CD4-positive, alpha-beta T cell treated with Interleukin-1 beta for 1 hour (primary cell): ENCODE measurements at regions not wholly inside any gene's neighbourhood (a gene's known extent, or its start where the extent isn't known, plus 50 kb on each side); places are given as distances from the start of the nearest gene placed in this dataset.
"Not testable (repeated sequence)": the region's sequence is repeated elsewhere in the genome, so short reads cannot be mapped to it uniquely, and the experiment has no call there.

ENCODE experiments used
- DNase-seq, 2 donors: peaks; one replicate each; pipeline ENCODE4 v3.0.0-alpha.2; 2020 to 2022

GRCh38 chr7:89621925-89622641, 532.2 kb upstream of the STEAP1 start:
- DNase-seq: no peak

DNA sequence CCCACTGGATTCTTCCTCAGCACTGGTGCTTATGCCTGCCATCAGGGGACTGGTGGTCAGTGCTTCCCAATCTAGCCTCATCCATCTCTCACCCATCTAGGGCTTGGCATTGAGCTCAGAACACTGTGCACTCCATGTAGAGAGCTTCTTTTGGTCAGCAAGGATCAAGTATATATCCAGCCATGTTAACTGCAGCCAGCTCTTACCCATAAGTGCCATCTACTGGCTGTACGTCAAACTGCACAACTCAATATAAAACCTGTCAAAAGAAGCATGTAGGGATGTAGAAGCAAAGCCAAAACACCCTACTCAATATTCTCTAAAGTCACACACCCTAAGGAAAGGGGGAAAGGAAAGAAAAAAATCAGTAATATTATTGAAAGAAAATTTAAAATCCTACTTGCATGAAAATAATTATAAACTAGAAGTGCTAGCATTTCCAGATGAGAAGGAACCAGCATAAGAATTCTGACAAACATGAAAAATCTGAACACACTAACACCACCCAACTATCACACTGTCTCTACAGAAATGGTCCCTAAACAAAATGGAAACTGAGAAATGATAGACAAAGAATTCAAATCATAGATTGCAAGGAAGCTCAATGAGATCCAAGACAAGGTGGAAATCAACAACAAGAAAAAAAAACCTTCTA, 531.1 kb upstream of the STEAP1 start:
- DNase-seq: peak in 1 of 2 donors; percentile 25

- not testable (repeated sequence) for DNase-seq
These were observed 530.1 kb upstream of the STEAP1 start for GRCh38 chr7:89624155-89624554.

- no peak for DNase-seq
These were observed 505.8 kb upstream of the STEAP1 start for GRCh38 chr7:89648509-89648908.

GRCh38 chr7:89655946-89656345, 498.3 kb upstream of the STEAP1 start:
- no peak for DNase-seq

DNA sequence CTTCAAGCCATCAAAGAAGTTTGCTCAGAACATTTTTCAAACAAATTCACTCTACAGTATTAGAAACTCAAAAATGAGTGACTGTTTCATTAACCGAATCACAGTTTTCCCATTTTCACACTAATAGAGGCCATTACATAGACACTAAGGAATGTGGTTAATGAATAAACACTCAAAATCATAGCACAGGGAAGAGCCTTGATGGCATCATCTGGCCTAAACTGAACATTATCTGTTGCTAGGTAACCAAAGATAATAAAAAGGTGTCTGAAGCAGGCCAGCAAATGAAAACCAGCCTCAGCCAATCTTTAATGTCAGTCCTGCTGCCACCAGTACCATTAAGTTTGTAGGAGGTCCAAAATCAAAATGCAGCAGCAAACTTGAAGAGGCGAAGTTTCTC, 492.4 kb upstream of the STEAP1 start:
- DNase-seq: no peak

GRCh38 chr7:89666136-89666835, 488.0 kb upstream of the STEAP1 start:
- DNase-seq: no peak

GRCh38 chr7:89680161-89680560, 474.1 kb upstream of the STEAP1 start:
- DNase-seq: no peak

DNA sequence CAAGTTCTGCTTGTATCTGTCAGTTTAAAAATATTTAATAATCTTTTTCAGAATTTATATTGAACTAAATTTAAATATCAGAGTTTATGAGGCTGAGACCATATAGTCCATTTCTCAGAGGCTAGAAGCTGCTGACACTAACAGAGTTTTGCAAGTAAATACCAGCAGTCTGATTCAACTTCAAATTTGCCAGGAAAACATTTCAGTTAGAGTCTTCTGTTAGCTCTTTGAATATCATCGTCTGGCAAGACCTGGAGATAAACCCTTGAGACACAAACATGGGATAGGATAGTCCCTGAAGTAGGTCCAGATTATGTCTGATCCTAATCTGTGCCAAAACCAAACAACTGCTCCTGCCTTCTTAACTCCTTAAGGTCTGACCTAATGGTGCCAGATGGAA, 472.8 kb upstream of the STEAP1 start:
- DNase-seq: no peak

GRCh38 chr7:89685287-89685686, 469.0 kb upstream of the STEAP1 start:
- no peak for DNase-seq

DNA sequence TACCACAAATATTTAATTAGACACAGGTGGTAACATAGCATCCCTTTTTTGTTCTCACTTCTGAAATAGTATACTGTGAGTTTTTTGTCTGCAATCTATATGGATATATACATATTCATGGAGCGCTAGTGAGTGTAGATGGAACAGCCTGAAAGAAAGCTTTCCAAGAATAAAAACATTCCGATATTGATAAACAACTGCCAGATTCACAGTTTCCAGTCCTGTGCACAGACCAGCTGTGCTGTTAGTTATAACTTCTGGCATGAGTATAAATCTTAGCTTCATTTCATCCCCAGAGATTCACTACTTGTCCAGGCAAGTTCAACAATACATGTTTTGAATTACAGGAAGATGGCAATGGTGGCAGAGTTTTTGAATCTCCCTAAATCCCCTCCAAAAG, 467.1 kb upstream of the STEAP1 start:
- no peak for DNase-seq

GRCh38 chr7:89695241-89695640, 459.0 kb upstream of the STEAP1 start:
- no peak for DNase-seq

DNA sequence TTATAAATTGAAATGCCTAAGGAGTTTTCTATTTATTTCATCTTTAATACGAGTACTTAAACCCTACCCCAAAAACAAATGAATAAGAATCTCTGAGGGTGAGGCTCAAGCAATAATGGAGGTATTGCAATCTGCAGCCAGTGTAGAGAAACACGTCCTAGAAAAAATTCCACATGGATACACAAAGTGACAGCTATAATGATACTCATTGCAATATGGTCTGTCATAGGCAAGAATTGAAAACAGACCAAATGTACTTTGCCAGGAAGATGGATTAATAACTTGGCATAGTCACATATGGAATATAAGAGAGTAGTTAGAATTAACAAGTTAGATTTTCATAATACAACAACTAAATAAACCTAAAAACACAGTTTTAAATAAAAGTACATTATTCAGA, 440.1 kb upstream of the STEAP1 start:
- no peak for DNase-seq

DNA sequence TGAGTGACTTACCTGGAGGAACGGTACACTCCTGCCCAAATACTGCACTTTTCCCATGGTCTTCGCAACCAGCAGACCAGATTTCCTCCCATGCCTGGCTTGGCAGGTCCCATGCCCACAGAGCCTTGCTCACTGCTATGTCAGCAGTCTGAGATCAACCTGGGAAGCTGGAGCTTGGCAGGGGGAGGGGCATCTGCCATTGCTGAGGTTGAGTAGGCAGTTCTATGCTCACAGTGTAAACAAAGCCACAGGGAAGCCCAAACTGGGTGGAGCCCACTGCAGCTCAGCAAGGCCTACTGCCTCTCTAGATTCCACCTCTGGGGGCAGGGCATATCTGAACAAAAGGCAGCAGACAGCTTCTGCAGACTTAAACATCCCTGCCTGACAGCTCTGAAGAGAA, 435.3 kb upstream of the STEAP1 start:
- DNase-seq: not testable (repeated sequence)

DNA sequence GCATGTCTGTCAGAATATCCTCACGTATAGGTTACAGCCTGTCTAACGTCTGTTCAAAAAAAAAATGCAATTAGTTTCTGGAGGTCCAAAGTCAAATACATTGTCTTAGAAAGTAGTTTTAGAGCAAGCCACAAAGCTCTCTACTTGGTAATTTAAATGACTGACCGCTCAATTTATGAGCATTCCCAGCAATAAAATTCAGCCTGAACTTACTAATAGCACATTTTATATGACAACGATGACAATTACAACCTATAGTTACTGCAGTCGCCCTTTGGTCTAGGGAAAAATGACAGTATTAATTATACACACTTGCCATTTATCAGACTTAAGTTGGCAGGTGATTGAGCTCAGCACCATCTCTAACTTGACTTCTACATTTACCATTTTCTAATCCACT, 425.8 kb upstream of the STEAP1 start:
- DNase-seq: no peak

GRCh38 chr7:89731751-89732445, 422.4 kb upstream of the STEAP1 start:
- DNase-seq: no peak

GRCh38 chr7:89738549-89738948, 415.7 kb upstream of the STEAP1 start:
- DNase-seq: no peak

DNA sequence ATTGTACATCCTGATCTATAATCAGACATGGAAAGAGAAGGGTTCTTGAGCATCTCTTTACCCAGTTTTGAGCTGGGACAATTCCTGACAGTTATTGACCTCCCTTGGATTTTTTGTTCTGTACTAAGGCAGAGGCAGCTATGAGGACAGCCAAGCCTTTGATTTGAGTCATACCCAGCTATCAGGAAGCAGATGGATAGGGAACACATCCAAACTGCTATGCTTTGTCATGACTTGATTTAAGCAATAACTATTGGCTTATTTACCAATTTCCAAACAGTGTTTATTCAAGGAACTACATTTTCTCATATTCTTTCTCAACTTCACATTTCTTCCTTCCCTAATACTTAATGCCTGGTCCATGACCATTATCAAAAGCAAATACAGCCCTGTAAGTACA, 396.4 kb upstream of the STEAP1 start:
- no peak for DNase-seq

DNA sequence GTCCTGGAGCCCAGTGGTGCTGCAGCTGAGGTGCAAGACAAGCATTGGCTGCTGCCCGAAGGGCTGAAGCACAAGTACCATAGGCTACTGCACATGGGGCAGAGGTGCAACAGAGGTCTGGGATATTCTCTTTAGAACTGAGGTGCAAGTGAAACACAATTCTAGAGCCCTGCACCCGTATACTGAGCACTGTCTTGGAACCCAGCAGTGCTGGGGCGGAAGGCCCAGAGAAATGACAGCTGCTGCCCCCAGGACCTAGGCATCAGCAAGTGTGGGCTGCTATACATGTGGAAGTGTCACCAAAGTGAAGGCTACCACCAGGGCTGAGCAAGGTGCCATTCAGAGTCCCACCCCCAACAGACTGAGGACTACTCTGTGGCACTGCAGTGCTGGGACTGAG, 393.6 kb upstream of the STEAP1 start:
- no peak for DNase-seq

DNA sequence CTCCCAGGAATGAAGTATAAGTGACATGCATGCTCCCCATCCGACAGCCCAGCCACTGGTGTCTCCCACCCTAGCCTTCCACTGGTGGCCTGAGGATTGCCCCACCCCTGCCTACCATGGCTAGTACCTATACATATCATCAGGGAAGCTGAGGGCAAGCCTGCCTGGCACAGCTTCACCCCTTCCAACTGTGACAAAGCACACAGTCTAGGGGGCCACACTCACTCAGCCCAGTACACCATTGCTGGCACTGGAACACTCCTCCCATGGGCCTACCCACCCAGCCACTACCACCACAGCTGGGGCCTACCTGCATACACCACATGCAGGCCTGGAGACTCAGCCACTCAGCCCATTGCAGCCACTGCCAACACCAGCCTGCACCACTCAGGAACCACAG, 393.1 kb upstream of the STEAP1 start:
- no peak for DNase-seq

DNA sequence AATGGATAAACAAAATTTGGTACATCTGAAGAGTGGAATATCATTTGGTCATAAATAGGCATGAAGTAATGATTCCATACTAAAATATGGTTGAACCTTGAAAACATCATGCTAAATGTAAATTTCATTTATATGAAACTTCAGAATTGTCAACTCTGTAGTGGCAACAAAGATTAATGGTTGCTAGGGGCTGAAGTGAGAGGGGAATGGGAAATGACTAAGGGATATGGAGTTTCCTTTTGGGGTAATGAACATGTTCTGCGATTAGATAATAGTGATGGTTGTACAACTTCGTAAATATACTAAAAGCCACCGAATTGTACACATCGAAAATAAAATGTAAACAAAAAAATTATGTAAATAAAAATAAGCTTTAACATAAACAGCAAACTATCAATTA, 384.1 kb upstream of the STEAP1 start:
- DNase-seq: no peak

DNA sequence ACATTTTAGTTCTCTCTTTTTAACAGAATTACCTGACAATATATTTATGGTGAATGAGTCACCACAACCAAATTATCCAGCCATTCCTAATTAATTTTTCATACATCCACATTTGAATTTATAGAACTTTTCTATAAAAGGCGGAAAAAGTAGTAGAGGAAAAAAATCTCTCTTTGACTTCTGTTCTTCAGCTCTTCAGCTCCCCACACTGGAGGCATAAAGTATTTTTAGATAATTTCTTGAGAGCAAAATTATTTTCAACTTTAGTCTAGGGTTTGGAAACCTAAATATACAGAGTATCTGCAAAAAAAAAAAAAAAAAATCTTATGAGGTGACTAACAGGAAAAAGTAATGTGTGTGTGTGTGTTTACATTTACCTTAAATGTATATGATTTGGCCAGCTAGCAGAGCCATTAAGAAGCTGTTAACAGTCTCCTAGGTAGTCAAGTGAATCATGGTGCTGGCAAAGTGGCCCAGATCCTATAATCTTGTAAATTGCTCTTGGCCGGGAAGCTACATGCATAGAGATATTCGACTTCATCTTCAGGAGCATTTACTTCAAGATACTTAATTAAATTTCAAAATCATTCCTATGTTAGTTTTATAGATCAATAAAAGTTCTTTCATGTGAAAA, 383.1 kb upstream of the STEAP1 start:
- no peak for DNase-seq

DNA sequence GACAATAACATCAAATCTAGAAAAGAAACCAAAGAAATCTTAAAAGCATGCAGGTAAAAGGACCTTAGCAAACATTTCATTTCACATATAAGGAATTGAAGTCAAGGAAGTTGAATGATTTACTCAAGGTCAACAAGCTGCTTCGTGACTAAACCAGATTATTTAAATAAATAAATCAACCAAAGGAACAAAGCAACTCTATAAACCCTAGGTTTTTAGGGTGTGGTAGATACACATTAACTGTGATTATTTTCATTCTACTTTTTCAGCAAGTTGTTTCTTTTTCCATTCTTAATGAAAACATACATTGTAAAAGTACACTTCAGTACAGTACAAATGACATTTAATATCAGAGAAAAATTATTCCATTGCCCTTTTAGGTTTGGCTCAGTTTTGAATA, 382.0 kb upstream of the STEAP1 start:
- DNase-seq: no peak
